ENCODE measurements at regions not wholly inside any gene's neighbourhood (a gene's known extent, or its start where the extent isn't known, plus 50 kb on each side); places are given as distances from the start of the nearest gene placed in this dataset.

- intact Hi-C loops (cut with micrococcal nuclease), result no loop called here
- POLR2A ChIA-PET, result interaction anchor here (1.2 kb wide), 1 partner anchor 472 kb away, joined by 3 read pairs; no protein-coding TSS in a partner anchor
- no peak for TF ChIP-seq CTCF (IDR thresholded peaks at IDR 0.05; ENCODE audit: unreplicated experiment)
- Mint-ChIP-seq H3K36me3 (ENCODE audit: insufficient read depth, unreplicated experiment) (no peaks in the 10 kb centered on the region), H3K27ac (ENCODE audit: low read depth, unreplicated experiment) (no peak overlapping the region), H3K9me3 (ENCODE audit: unreplicated experiment) (peaks cover 21% of the 10 kb centered on the region), H3K4me1 (ENCODE audit: insufficient read depth, unreplicated experiment) (peaks cover 6% of the 10 kb centered on the region), H3K4me3 (ENCODE audit: unreplicated experiment) (no peak overlapping the region), H3K27me3 (ENCODE audit: insufficient read depth, unreplicated experiment) (peaks cover 11% of the 10 kb centered on the region)
- BruUV-seq (replicated peaks), result no TSS peak
- no peak for DNase-seq (ENCODE audit: unreplicated experiment)
- CTCF ChIA-PET, result no interaction called here
These were observed 360.9 kb upstream of the RNF32 start for GRCh38 chr7:156279635-156280034.

- ChIA-PET POLR2A (no interaction called here), CTCF (interaction anchor here (0.6 to 1.0 kb wide), 2 partner anchors 9 to 28 kb away, joined by 4 read pairs; no protein-coding TSS in a partner anchor)
- Mint-ChIP-seq H3K4me3 (ENCODE audit: unreplicated experiment) (no peak overlapping the region), H3K4me1 (ENCODE audit: insufficient read depth, unreplicated experiment) (peaks cover 6% of the 10 kb centered on the region), H3K9me3 (ENCODE audit: unreplicated experiment) (no peaks in the 10 kb centered on the region), H3K36me3 (ENCODE audit: insufficient read depth, unreplicated experiment) (no peaks in the 10 kb centered on the region), H3K27ac (ENCODE audit: low read depth, unreplicated experiment) (no peak overlapping the region), H3K27me3 (ENCODE audit: insufficient read depth, unreplicated experiment) (peaks cover 18% of the 10 kb centered on the region)
- intact Hi-C loops (cut with micrococcal nuclease), result no loop called here
- DNase-seq (ENCODE audit: unreplicated experiment), result no peak
- no peak for TF ChIP-seq CTCF (IDR thresholded peaks at IDR 0.05; ENCODE audit: unreplicated experiment)
- no TSS peak for BruUV-seq (replicated peaks)
These were observed 365.3 kb upstream of the RNF32 start for GRCh38 chr7:156275292-156275691.

GRCh38 chr7:156274557-156274956 is 366.0 kb upstream of the RNF32 start:
- intact Hi-C loops (cut with micrococcal nuclease), result no loop called here
- POLR2A ChIA-PET, result interaction anchor here (0.6 kb wide), 1 partner anchor 8 kb away, joined by 3 read pairs; no protein-coding TSS in a partner anchor
- TF ChIP-seq CTCF (IDR thresholded peaks at IDR 0.05; ENCODE audit: unreplicated experiment), result no peak
- H3K4me3 Mint-ChIP-seq (ENCODE audit: unreplicated experiment), result no peak overlapping the region
- CTCF ChIA-PET, result interaction anchor here (0.6 to 1.0 kb wide), 2 partner anchors 10 to 28 kb away, joined by 4 read pairs; no protein-coding TSS in a partner anchor
- H3K27me3 Mint-ChIP-seq (ENCODE audit: insufficient read depth, unreplicated experiment), result peaks cover 13% of the 10 kb centered on the region
- H3K4me1 Mint-ChIP-seq (ENCODE audit: insufficient read depth, unreplicated experiment), result peaks cover 6% of the 10 kb centered on the region
- BruUV-seq (replicated peaks), result no TSS peak
- no peaks in the 10 kb centered on the region for H3K9me3 Mint-ChIP-seq (ENCODE audit: unreplicated experiment)
- no peaks in the 10 kb centered on the region for H3K36me3 Mint-ChIP-seq (ENCODE audit: insufficient read depth, unreplicated experiment)
- no peak overlapping the region for H3K27ac Mint-ChIP-seq (ENCODE audit: low read depth, unreplicated experiment)
- DNase-seq (ENCODE audit: unreplicated experiment), result no peak

- CTCF ChIA-PET, result interaction anchor here (0.6 kb wide), 1 partner anchor 503 kb away, joined by 3 read pairs; no protein-coding TSS in a partner anchor
- no TSS peak for BruUV-seq (replicated peaks)
- no peak for DNase-seq (ENCODE audit: unreplicated experiment)
- Mint-ChIP-seq H3K9me3 (ENCODE audit: unreplicated experiment) (peaks cover 7% of the 10 kb centered on the region), H3K4me3 (ENCODE audit: unreplicated experiment) (no peak overlapping the region), H3K27ac (ENCODE audit: low read depth, unreplicated experiment) (no peak overlapping the region), H3K4me1 (ENCODE audit: insufficient read depth, unreplicated experiment) (no peaks in the 10 kb centered on the region), H3K36me3 (ENCODE audit: insufficient read depth, unreplicated experiment) (no peaks in the 10 kb centered on the region), H3K27me3 (ENCODE audit: insufficient read depth, unreplicated experiment) (peaks cover 38% of the 10 kb centered on the region)
- TF ChIP-seq CTCF (IDR thresholded peaks at IDR 0.05; ENCODE audit: unreplicated experiment), result no peak
- POLR2A ChIA-PET, result no interaction called here
- intact Hi-C loops (cut with micrococcal nuclease), result no loop called here
These were observed 379.0 kb upstream of the RNF32 start for GRCh38 chr7:156261581-156261980.

All from MCF 10A (cell line).